Sigmoid colon (tissue), 6 donors: ENCODE measurements at regions not wholly inside any gene's neighbourhood (a gene's known extent, or its start where the extent isn't known, plus 50 kb on each side); places are given as distances from the start of the nearest gene placed in this dataset.
"Not testable (repeated sequence)": the region's sequence is repeated elsewhere in the genome, so short reads cannot be mapped to it uniquely, and the experiment has no call there.

Experiments
- DNase-seq: peaks from one replicate; pipeline ENCODE4 v3.0.0-alpha.2; 2019
- H3K27ac ChIP-seq, 4 donors: fragments of 200-600 bp; sonication (generic); one replicate each; pipeline ENCODE4 v1.5.1; 2016 to 2019; ENCODE audit warnings: mild to moderate bottlenecking in 1 of 4
- H3K27me3 ChIP-seq, 3 donors: fragments of 200-600 bp; sonication (generic); one replicate each; pipeline ENCODE4 v1.5.1; 2019; ENCODE audit warnings: mild to moderate bottlenecking in 1 of 3
- H3K36me3 ChIP-seq, 4 donors: fragments of 200-600 bp; sonication (generic); one replicate each; pipeline ENCODE4 v1.5.1; 2016 to 2019
- H3K4me1 ChIP-seq, 4 donors: fragments of 200-600 bp; sonication (generic); one replicate each; pipeline ENCODE4 v1.5.1; 2017 to 2019
- H3K4me3 ChIP-seq, 4 donors: fragments of 200-600 bp; sonication (generic); one replicate each; pipeline ENCODE4 v1.5.1; 2017 to 2019; ENCODE audit warnings: mild to moderate bottlenecking in 2 of 4, moderate library complexity in 1 of 4
- H3K9me3 ChIP-seq, 4 donors: fragments of 200-600 bp in 3 of 4; sonication (generic) in 3 of 4; one replicate each; pipeline versions ENCODE4 v1.5.1 to v1.6.1; 2013 to 2019
- EP300 ChIP-seq, 4 donors: sonication (generic); formaldehyde crosslinking; IDR thresholded peaks; one replicate each; pipeline ENCODE4 v1.6.1; 2017; ENCODE audit warnings: antibody characterized with exemption in 4 of 4
- POLR2A ChIP-seq, 2 donors: fragments of 450-650 bp; IDR thresholded peaks; one replicate each; pipeline ENCODE4 v1.6.1; 2016; ENCODE audit warnings: antibody characterized with exemption in 2 of 2, mild to moderate bottlenecking in 2 of 2, moderate library complexity in 2 of 2
- POLR2AphosphoS5 ChIP-seq, 4 donors: sonication (generic); formaldehyde crosslinking; IDR thresholded peaks; one replicate each; pipeline ENCODE4 v1.6.1; 2017; ENCODE audit warnings: antibody characterized with exemption in 4 of 4
- WGBS, 2 donors: extraction: QIAGEN DNeasy Blood & Tissue Kit; methylation state at CpG; one replicate each; pipeline ENCODE4 v1.1.7; 2013; 5-methylcytosine and 5-hydroxymethylcytosine counted together
- intact Hi-C: fragments of 100-400 bp; cut with DNase I; formaldehyde crosslinking; loops from one replicate; pipeline ENCODE4 v1.15.1; 2023
- TF ChIP-seq, protein P1 (sequence below), 4 experiments: fragments of 450-650 bp in 3 of 4; fragments of 200-600 bp in 1 of 4; IDR thresholded peaks; one replicate each; pipeline ENCODE4 v1.5.1; 2016 to 2019; ENCODE audit warnings: antibody characterized with exemption in 4 of 4, mild to moderate bottlenecking in 3 of 4, moderate library complexity in 2 of 4
- donor health status: healthy with polysubstance abuse.
- donor health status: healthy.

DNA sequence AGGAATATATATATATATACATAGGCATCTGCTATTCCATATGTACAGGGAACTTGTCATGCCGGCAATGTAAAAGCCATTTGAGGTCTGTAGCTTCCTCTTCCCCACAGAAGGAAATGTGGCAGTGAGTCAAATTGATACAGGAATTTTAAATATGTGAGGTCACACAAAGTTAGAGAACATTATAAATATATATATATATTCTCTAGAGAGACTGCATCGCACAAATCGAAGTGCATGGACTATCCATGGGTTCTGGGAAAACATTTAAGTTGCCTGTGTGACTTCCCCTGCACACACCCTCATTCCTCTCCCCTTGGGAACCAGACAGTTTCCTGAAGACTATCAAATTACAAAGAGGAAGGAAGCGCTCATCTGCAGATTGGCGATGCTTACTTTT, 100.9 kb upstream of the CCDC91 start:
- H3K27ac ChIP-seq, result no peak overlapping the region
- 35 to 71% methylated on average over 5 of the region's 5 CpGs for WGBS, 2 donors
- H3K36me3 ChIP-seq, result no peaks in the 10 kb centered on the region
- TF ChIP-seq POLR2AphosphoS5 (IDR thresholded peaks at IDR 0.05), result no peak
- no peak for TF ChIP-seq EP300 (IDR thresholded peaks at IDR 0.05)
- TF ChIP-seq, protein P1, sequence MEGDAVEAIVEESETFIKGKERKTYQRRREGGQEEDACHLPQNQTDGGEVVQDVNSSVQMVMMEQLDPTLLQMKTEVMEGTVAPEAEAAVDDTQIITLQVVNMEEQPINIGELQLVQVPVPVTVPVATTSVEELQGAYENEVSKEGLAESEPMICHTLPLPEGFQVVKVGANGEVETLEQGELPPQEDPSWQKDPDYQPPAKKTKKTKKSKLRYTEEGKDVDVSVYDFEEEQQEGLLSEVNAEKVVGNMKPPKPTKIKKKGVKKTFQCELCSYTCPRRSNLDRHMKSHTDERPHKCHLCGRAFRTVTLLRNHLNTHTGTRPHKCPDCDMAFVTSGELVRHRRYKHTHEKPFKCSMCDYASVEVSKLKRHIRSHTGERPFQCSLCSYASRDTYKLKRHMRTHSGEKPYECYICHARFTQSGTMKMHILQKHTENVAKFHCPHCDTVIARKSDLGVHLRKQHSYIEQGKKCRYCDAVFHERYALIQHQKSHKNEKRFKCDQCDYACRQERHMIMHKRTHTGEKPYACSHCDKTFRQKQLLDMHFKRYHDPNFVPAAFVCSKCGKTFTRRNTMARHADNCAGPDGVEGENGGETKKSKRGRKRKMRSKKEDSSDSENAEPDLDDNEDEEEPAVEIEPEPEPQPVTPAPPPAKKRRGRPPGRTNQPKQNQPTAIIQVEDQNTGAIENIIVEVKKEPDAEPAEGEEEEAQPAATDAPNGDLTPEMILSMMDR (IDR thresholded peaks at IDR 0.05), result no peak
- no peak for TF ChIP-seq POLR2A (IDR thresholded peaks at IDR 0.05)
- H3K9me3 ChIP-seq, result no peaks in the 10 kb centered on the region
- H3K4me1 ChIP-seq, result no peaks in the 10 kb centered on the region
- no peak overlapping the region for H3K4me3 ChIP-seq
- no peaks in the 10 kb centered on the region for H3K27me3 ChIP-seq
- intact Hi-C loops, result no loop called here
- no peak for DNase-seq

DNA sequence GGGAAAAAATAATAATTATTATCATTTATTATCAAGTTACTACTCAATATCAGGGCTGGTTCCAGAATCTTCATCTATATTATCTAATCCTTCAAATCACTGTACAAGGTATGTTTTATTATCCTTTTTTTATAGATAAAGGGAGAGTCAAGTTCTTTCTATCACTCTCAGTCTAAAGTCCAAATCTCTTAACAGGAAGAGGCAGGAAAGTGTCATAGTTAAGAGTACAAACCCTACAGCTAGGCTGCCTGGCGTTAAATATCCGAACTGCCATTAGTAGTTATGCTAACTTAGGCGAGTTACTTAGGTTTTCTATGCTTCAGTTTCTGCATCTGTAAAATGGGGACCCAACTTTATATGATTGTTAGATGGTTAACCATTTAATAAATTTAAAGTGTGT, 99.4 kb upstream of the CCDC91 start:
- no peak overlapping the region for H3K4me3 ChIP-seq
- no peaks in the 10 kb centered on the region for H3K4me1 ChIP-seq
- no peaks in the 10 kb centered on the region for H3K9me3 ChIP-seq
- intact Hi-C loops, result no loop called here
- H3K27me3 ChIP-seq, result no peaks in the 10 kb centered on the region
- H3K36me3 ChIP-seq, result no peaks in the 10 kb centered on the region
- WGBS, 2 donors, result 24 to 77% methylated on average over 3 of the region's 3 CpGs
- DNase-seq, result no peak
- TF ChIP-seq POLR2AphosphoS5 (IDR thresholded peaks at IDR 0.05) (no peak), POLR2A (IDR thresholded peaks at IDR 0.05) (no peak), EP300 (IDR thresholded peaks at IDR 0.05) (no peak)
- TF ChIP-seq, protein P1 (IDR thresholded peaks at IDR 0.05), result no peak
- no peak overlapping the region for H3K27ac ChIP-seq

DNA sequence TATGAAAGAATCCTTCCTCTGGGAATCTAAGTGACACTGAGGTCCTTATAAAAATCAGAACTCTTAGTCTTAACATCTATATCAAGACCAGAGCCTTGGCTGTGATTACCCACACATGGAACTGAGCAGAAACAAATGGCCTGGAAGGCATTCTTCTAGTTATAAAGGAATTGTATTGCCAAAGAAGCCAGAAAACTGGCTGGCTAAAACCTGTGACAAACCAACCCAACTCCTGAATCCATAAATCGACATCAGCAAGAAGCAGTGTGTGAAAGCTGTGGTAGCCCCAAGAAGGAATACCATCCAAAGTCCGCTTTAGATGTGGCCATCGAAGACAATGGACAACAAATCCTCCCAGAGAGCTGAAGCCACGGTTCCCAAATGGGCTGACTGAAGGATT, 97.9 kb upstream of the CCDC91 start:
- no peaks in the 10 kb centered on the region for H3K27me3 ChIP-seq
- no peak overlapping the region for H3K27ac ChIP-seq
- WGBS, 2 donors, result 94% methylated on average over 4 of the region's 4 CpGs
- H3K36me3 ChIP-seq, result no peaks in the 10 kb centered on the region
- H3K9me3 ChIP-seq, result no peaks in the 10 kb centered on the region
- H3K4me3 ChIP-seq, result no peak overlapping the region
- no peaks in the 10 kb centered on the region for H3K4me1 ChIP-seq
- DNase-seq, result no peak
- intact Hi-C loops, result no loop called here
- TF ChIP-seq, protein P1 (IDR thresholded peaks at IDR 0.05), result no peak
- no peak for TF ChIP-seq POLR2AphosphoS5 (IDR thresholded peaks at IDR 0.05)
- TF ChIP-seq EP300 (IDR thresholded peaks at IDR 0.05), result no peak
- no peak for TF ChIP-seq POLR2A (IDR thresholded peaks at IDR 0.05)

DNA sequence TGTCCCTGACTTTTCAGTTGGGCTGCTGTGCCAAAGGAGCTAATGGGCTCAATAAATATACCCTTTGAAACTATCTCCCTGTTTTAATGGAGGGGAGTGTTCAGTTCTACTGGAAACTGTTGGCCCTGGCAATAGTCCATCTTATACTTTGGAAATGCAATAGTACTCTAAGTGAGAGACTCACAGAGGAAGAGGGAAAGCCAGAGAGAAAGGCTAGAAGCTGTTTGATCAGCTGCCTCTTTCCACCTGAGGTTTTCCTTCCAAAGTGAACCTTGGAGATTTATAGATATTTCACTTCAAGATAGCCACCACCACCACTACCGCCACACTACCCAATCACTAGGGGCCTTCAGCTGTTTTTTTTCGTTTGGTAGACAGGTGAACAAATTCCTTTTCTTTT, 93.6 kb upstream of the CCDC91 start:
- Histone ChIP-seq H3K4me1 (no peaks in the 10 kb centered on the region), H3K9me3 (no peaks in the 10 kb centered on the region), H3K36me3 (no peaks in the 10 kb centered on the region), H3K27me3 (no peaks in the 10 kb centered on the region), H3K4me3 (no peak overlapping the region), H3K27ac (no peak overlapping the region)
- intact Hi-C loops, result no loop called here
- 24 to 79% methylated on average over 2 of the region's 2 CpGs for WGBS, 2 donors
- no peak for DNase-seq
- TF ChIP-seq POLR2AphosphoS5 (IDR thresholded peaks at IDR 0.05) (no peak), POLR2A (IDR thresholded peaks at IDR 0.05) (no peak), EP300 (IDR thresholded peaks at IDR 0.05) (no peak)
- TF ChIP-seq, protein P1 (IDR thresholded peaks at IDR 0.05), result no peak

DNA sequence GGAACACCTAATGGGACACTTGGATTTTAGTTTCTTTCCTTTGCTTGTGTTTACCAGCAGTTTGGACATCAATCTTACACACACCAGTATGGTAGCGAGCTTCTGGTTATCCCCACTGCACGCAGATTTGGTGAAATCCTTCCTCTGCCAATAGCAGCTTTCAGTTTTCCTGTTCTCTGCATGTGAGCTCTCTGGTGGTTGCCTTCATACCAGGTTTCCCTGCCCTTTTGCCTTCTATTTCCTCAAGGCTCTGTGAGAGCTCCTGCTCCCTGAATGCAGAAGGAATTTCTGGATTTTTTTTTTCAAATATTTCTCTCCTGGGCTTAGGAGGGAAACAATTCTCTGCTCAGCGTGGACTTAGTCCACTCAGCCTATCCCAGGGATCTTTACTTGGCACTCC, 93.0 kb upstream of the CCDC91 start:
- 65 to 82% methylated on average over 3 of the region's 3 CpGs for WGBS, 2 donors
- H3K27ac ChIP-seq, result no peak overlapping the region
- no peaks in the 10 kb centered on the region for H3K9me3 ChIP-seq
- H3K36me3 ChIP-seq, result no peaks in the 10 kb centered on the region
- TF ChIP-seq POLR2AphosphoS5 (IDR thresholded peaks at IDR 0.05) (no peak), EP300 (IDR thresholded peaks at IDR 0.05) (no peak), POLR2A (IDR thresholded peaks at IDR 0.05) (no peak)
- TF ChIP-seq, protein P1 (IDR thresholded peaks at IDR 0.05), result no peak
- intact Hi-C loops, result no loop called here
- H3K4me1 ChIP-seq, result no peaks in the 10 kb centered on the region
- no peak for DNase-seq
- no peaks in the 10 kb centered on the region for H3K27me3 ChIP-seq
- no peak overlapping the region for H3K4me3 ChIP-seq

DNA sequence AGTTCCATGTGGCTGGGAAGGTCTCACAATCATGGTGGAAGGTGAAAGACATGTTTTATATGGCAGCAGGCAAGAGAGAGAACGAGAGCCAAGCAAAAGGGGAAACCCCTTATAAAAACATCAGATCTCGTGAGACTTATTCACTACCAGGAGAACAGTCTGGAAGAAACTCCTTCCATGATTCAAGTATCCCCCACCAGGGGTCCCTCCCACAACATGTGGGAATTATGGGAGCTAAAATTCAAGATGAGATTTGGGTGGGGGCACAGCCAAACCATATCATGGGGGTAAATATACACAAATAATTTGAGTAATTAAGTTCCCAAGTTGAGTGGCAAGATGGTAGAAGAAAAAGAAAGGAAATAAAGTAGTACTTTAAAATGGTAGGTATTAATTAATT, 91.0 kb upstream of the CCDC91 start:
- WGBS, 2 donors, result 86 to 90% methylated on average over 2 of the region's 2 CpGs
- H3K4me3 ChIP-seq, H3K27ac ChIP-seq, H3K27me3 ChIP-seq, H3K9me3 ChIP-seq, H3K4me1 ChIP-seq, H3K36me3 ChIP-seq, DNase-seq, intact Hi-C loops: not testable (repeated sequence)
